DMS153 treated with DMSO at 0.1 percent for 48 hours (cell line): ENCODE measurements at regions not wholly inside any gene's neighbourhood (a gene's known extent, or its start where the extent isn't known, plus 50 kb on each side); places are given as distances from the start of the nearest gene placed in this dataset.
"Not testable (repeated sequence)": the region's sequence is repeated elsewhere in the genome, so short reads cannot be mapped to it uniquely, and the experiment has no call there.

Source experiments
- DNase-seq: peaks from one replicate; lab custom pipeline; 2025; ENCODE audit not compliant: unreplicated experiment; lab: John Stamatoyannopoulos, UW

DNA sequence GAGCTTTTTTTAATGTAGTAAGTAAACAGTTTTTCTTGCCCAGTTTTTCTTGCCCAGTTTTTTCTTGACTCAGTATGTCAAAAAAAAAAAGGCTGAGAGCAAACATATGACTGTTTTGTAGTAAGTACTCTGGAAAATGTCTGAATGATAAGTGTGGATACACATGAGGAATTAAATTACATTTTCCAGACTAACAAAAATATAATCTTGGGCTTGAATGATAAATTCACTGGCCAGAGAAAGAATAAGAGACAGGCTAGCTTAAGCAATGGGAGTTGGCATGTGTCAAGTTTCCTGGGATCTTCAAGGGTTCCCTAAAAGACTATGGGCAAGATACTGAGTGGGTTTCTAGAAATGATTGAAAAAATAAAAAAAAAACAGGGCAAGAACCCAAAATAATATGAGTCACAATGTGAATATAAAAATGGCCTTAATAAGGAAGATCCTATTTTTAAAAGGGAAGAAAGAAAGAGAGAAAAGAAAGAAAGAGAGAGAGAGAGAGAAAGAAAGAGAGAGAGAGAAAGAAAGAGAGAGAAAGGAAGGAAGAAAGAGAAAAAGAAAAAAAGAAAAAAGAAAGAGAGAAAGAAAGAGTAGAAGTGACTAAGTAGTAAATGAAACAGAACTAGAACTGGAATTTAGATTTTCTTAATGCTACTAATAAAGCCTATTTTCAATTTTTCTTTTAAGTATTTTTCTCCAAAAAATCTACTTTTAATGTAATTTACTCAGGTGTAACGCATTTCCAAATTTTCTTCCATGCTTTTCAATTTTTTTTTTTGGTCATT, 60.2 kb downstream of the TFPI2 start:
- DNase-seq, result no peak

GRCh38 chr7:93828260-93828659, 62.3 kb downstream of the TFPI2 start:
- no peak for DNase-seq

- no peak for DNase-seq
These were observed 66.9 kb downstream of the TFPI2 start for GRCh38 chr7:93823621-93824020.

- no peak for DNase-seq
These were observed 69.1 kb downstream of the TFPI2 start for GRCh38 chr7:93821463-93821862.

DNA sequence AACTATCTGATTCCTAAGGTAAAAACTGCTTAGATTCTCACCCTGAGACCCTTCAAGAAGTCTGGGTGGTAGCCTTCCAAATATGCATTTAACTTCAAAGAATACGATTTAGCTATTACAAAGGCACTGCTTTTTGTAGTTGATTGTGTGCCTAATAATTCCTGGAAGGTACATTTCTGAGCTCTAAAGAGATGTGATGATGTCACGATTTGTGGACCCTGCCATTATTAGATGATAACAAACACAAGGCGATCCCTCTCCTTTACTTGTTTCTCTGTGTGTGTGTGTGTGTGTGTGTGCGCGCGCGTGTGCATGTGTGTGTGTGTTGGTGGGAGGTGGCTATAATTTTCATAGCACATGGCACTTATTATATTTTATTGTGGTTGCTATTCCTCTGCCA, 70.9 kb downstream of the TFPI2 start:
- DNase-seq, result no peak

- no peak for DNase-seq
These were observed 73.0 kb downstream of the TFPI2 start for GRCh38 chr7:93817526-93817925.

- no peak for DNase-seq
These were observed 73.5 kb downstream of the TFPI2 start for GRCh38 chr7:93817004-93817403.

- DNase-seq, result no peak
These were observed 77.0 kb downstream of the TFPI2 start for GRCh38 chr7:93813514-93813913.

- DNase-seq, result no peak
These were observed 78.5 kb downstream of the TFPI2 start for GRCh38 chr7:93812061-93812460.

DNA sequence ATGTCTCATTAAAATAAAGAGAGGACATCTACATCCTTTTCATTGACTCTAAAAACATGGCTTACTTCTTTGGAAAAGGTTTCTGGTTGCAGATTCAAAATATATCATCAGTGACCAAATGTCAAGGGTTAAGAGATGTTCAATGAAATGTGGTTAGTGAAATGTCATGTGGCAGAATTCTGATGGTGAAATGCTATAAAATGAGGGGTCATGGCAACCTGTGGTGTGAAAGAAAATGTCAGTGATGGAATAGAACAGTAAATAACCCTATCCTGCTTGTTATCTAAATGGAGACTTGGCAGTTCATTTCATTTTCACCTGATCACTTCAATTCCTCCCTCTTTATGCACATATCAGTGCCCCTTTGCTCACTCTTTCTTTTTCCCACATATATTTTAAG, 79.4 kb downstream of the TFPI2 start:
- DNase-seq, result no peak

GRCh38 chr7:93810561-93810960, 80.0 kb downstream of the TFPI2 start:
- DNase-seq, result no peak

GRCh38 chr7:93804726-93805125, 85.8 kb downstream of the TFPI2 start:
- no peak for DNase-seq

DNA sequence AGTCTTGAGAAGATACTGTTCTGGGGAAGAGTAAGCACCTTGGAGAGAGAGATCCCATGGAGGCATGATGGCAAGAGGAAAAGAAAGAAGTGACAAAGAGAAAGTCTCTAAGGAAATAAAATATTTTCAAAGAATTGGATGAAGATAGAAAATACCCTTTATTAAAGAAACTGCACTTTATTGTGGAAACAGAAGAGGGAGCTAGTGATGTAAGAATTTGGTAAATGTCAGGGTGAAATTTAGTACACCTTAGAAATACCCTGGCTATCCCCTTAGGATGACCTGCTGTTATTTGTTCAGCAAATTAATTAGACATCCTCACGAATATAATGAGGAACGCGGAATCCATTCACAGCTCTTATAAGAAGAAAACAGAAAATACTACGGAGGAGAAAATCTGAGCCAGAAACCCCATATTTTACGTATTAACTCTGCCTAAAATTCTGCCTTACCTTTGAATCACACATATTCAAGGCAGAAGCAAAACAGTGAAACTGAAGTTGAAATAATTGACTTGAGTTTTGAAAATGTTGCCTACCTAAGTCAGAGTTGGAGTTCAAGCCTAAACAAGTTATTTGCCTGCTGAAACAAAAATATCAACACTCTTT, 90.7 kb downstream of the TFPI2 start:
- no peak for DNase-seq

GRCh38 chr7:93793084-93793697, 97.4 kb downstream of the TFPI2 start:
- DNase-seq, result not testable (repeated sequence)

DNA sequence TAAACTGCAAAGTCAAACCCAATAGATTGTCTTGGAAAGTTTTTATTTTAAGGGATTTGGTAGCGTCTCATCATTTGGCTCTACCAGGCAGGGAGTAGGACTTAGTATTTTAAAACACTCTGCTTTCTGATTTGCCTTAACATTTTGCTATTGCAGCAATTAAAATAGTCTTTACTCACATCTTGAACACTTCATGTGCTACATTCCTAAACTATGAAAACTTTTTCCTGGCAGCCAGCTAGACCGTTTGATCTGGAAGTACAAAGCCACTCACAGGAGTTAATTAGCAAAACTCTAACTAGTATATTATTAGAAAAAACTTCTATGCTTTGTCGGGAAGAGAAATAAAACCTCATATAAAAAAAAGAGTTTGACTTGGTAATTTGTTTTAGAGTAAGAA, 111.4 kb downstream of the TFPI2 start:
- no peak for DNase-seq

DNA sequence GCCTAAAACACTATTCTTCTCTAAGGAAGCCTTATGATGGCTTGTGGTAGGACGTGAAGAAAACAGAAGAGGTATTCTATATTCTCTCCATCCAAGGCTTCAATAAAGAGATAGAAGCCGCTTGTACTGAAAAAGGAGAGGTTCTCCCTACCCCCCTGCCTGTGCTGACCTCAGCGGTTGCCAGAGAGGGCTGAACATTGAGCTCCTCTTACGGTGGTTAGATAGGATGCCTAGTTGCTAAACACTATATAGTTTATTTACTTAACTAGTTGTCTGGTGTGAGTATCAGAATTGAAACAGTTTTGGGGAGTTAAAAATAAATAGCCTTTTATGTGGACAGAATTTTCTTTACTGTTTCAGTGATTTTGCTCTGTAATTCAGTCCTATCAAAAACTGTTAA, 112.2 kb downstream of the TFPI2 start:
- DNase-seq, result no peak

DNA sequence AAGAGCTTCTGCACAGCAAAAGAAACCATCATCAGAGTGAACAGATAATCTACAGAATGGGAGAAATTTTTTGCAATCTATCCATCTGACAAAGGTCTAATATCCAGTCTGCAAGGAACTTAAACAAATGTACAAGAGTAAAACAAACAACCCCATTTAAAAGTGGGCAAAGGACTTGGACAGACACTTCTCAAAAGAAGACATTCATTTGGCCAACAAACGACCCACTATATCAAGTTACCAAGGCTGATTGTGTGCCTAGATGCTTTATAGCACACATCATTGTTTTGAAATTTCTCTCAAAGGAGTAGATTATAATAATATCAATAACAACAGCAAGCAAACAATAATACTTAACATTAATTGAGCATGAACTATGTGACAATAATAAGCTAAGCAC, 117.1 kb downstream of the TFPI2 start:
- DNase-seq, result no peak

- no peak for DNase-seq
These were observed 125.1 kb downstream of the TFPI2 start for GRCh38 chr7:93765475-93765874.

DNA sequence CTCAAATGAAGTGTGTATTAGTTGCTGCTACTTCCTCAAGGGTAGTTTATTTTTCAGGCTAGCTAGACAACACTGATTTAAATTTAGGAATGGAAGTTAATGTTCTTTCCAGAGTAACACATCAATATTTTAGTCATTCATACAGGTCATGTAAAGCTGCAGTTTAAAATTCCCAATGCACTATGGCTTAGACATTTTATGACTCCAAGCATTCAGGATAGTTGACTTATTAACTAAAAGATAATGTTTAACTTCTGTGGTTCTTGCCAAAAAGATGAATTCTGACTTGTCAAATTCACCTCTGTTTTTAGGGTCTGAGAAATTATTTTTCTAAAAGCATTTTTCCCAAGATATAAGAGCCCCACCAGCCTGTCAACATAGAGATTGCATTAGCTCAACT, 131.9 kb downstream of the TFPI2 start:
- DNase-seq, result no peak

GRCh38 chr7:93757426-93757825, 133.1 kb downstream of the TFPI2 start:
- no peak for DNase-seq

DNA sequence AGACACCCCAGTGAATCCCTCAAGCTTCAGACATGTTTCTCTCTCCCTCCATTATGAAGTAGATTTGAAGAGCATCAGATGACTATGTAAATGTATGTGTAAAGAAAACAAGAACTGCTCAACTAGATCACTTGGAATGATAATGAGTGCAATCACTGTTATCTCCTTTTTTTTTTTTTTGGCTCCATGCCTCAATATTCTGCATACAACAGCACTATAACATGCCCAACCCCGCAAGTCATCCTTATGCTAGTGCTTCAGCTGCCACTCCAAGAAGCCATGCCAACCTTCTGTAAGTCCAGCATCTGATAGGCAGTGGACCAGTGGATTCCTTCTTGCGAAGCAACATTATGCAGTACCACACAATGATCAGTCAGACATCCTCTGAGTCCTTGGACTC, 133.7 kb downstream of the TFPI2 start:
- DNase-seq, result no peak

DNA sequence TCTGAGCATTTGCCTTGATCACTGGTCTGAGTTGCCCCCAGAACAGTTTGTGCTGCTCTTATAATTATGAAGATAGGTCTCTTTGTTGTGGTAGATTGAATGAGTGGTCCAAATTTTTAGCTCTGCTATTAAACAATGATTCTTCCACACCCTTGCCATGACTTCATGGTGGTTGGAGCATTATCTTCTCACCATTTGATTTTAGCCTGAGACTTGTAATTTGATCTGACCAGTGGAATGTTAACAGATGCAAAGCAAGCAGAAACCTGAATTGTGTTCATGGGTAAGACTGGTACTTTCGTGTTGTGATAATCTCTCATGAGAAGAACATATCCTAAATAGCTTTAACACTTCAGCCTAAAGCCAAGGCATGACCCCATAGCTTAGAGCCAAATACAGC, 139.1 kb downstream of the TFPI2 start:
- no peak for DNase-seq
